ENCODE measurements at regions not wholly inside any gene's neighbourhood (a gene's known extent, or its start where the extent isn't known, plus 50 kb on each side); places are given as distances from the start of the nearest gene placed in this dataset.
"Not testable (repeated sequence)": the region's sequence is repeated elsewhere in the genome, so short reads cannot be mapped to it uniquely, and the experiment has no call there.

DNA sequence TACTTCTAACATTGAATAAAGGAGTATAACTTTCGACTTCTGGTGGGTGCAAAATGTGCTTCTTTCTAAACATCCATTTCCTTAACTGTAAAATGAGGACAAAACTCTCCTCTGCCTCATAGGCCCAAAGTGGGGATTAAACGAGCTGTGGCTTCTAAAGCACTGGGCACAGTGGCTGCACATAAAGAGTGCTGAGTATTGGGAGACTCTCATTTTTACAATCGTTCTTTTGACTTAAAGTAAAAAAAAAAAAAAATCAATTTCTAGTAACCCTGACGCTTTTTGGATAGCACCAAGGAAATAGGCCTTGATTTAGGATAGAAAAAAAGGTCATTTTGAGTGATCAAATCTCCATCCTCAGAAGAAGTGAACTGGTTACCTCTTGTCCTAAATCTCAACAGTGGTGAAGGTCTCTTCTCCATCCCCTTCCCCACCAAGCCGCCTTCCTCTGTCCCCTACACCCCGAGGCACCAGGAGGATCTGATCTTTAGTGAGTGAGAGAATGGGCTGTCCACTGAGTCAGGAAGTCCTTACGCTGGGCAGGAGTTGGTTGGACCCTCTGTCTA lies 161.6 kb downstream of the DDX1 start:
- no peak for DNase-seq (ENCODE audit: low spot score)

DNA sequence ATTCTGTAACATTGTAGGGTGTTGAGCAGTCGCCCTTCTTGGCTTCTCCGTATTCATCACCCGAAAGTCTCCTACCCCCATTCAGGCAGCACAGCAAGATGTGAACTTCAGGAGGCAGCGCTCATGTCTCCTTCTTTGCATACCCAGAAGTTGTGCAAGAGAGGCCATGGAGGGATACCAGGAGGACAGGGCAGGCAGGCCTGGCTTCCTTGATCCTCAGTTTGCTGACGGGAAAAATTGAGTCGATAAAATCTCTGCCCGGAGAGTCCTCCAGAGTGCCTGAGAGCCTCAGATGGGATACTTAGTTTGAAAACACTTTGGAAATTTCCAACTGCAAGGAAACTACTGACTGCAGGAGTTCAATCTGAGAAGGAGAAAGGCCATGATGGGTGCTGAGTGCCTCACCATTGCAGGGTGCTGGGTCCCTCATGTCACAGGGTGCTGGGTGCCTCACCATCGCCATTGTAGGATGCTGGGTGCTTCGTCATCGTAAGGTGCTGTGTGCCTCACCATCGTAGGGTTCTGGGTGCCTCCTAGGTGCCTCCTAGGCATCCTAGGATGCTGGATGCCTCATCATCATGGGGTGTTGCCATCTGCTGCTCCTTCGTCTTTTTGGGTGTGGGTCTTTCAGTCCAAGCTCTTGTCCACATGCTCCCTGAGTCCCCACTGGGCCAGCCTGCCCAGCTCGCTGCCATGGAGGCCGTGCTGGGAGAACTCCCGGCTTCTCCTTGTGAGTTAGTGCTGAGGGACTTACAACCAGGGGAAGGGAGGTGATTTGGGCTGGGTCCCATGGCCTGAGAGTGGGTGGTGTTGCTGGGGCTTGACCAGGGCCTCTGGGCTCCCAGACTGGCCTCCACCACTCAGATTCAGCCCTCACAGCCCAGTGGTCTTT lies 162.4 kb downstream of the DDX1 start:
- no peak for DNase-seq (ENCODE audit: low spot score)

DNA sequence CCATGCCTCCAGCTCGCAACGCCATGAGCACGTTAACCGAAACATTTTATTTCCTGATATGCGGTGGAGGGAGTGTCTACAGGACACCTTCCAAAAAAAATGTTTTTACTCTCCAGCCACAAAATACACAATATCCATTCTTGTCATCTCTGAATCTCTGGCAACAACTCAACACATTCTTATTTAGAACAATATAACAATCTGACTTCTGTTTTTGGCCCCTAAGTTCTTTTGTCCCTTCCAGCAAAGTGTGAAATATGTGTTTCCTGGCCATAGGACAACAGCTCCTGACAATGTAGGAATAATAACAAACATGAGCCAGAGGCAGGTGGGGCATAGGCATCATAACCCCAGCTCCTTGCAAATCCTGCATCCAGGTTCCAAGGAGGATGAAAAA lies 163.0 kb downstream of the DDX1 start:
- DNase-seq (ENCODE audit: low spot score) = no peak

DNA sequence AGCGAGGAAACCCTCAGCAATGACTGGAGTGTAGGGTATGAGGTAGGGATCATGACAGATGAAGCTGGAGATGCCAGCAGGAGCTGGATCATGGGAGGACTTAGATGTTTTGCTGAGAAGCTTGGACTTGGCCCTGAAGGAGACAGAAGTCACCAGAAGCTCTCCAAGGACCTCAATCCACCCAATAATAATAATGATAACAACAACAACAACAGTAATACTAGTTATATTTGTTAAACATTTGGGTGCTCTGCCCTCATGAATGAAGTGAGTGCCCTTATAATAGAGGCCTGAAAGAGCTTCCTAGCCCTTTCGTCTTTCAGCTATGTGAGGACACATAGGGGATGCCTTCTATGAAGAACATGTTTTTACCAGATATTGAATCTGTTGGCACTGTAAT lies 163.9 kb downstream of the DDX1 start:
- no peak for DNase-seq (ENCODE audit: low spot score)

DNA sequence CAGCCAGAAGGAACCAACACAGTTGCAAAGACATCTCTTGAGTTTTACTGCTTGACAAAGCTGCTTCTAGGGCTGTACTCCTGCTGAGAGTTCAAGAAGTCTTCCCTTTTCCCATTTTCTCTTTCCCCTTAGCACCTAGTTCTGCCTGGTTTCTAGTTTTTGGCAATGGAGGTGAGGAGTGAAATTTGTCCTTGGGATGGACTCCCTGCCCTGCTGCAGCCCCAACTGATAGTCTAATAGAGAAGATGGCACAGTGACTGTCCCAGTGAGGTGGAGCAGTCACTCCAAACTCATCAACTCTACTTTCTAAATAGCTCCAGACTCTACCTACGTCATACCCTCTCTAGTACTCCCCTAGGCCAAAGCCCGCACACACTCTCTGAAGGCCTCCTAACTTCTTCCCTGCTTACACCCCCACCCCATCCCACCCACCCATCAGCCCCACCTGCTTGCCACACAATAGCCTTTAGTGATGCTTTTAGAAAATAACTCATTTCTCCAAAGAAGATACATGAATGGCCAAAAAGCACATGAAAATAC lies 164.4 kb downstream of the DDX1 start:
- DNase-seq (ENCODE audit: low spot score) = no peak

DNA sequence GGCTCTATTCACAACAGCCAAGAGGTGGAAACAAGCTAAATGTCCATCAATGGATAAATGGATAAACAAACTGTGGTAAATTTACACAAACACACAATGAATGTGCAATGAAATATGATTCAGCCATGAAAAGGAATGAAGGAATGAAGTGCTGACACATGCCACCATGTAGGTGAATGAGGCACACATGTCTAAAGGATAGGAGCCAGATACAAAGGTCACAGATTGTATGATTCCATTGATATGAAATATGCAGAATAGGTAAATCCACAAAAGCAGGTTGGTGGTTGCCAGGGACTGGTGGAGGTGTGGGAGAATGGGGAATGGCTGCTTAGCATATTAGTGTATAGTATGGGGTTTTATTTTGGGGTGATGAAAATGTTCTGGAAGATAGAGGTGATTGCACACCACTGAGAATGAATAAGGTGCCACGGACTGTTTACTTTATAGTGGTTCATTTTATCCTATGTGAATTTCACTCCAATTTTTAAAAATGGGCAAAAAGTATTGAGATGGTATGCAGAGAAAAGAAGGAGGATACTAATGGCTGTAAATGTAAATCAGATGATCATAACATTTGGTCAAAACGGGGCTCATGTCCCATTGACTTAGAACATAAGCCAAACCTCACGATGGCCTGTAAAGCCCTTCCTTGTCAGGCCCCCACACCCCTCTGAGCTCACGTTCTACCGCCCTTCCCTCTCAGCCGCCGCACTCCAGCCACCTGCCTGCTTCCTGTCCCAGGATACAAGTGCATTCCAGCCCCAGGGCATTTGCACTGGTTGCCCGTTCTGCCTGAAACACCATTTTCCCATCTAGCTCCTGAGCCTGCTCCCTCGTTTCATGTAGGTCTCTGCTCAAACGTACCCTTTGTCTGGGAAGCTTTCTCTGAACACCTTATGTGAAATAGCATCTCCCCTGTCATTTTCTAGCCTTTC lies 165.5 kb downstream of the DDX1 start:
- no peak for DNase-seq (ENCODE audit: low spot score)

DNA sequence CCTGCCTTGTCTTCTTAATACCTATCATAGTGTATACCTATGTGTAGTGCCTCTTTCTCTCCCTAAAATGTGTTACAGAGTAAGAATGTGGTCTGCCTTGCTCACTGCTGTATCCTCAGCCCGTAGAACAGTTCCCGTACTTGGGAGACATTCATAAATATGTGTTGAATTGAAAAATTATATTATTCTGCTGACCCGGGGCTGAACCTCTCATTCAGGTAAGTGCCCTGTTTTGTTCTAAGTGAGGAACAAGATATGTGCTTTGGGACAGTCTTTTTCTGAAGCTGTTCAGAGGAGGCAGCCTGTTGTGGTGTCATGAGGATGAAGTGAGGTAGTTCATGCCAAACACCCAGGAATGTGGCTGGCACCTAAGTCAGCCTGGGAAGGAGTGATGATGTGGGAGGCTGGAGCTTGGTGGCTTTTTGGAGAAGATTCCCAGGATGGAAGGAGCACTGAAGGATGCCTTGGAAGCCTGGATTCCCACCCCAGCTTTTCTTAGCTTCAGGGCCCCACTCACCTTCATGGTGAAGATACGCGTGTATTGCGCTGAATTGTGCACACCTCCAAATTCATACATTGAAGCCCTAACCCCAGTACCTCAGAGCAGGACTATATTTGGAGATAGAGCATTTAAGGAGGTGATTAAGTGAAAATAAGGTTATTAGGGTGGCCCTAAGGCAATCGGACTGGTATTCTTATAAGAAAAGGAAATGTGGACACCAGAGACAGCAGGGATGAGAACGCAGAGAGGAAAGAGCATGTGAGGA lies 166.3 kb downstream of the DDX1 start:
- no peak for DNase-seq (ENCODE audit: low spot score)

DNA sequence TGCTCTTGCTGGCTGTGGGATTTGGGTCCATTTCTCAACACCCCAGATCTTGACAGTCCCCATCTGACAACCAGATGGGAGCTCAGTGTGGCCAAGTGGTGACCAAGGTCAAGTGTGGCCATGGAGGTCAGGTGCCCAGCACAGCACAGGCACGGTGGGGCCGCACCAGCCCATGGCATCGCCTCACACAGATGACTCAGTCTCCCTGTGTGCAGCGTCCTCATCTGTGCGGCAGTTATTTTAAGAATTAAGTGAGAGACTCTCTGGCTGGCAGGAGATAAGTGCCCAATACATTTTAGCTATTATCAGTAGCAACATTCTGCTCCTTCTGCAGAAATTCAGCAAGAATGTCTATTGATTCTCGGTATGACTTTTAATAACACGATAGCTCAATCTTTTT lies 167.2 kb downstream of the DDX1 start:
- no peak for DNase-seq (ENCODE audit: low spot score)

DNA sequence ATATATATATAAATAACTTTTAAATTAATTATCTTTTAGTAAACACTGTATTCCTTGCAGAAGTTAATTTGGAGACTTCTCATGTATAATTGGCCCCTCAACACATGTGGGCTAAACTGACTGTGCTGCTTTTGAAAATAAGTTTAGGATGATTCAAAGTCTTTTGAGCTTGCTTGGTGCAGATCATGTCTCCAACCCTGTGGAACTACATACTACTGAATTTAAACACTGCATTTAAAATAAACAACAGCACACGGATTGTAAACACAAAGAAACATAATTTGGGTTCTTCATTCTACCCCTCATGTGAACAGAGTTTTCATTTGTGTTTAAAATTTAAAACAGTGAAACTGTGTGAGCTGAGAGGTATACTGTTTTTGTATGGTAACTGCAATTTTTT lies 167.7 kb downstream of the DDX1 start:
- no peak for DNase-seq (ENCODE audit: low spot score)

DNA sequence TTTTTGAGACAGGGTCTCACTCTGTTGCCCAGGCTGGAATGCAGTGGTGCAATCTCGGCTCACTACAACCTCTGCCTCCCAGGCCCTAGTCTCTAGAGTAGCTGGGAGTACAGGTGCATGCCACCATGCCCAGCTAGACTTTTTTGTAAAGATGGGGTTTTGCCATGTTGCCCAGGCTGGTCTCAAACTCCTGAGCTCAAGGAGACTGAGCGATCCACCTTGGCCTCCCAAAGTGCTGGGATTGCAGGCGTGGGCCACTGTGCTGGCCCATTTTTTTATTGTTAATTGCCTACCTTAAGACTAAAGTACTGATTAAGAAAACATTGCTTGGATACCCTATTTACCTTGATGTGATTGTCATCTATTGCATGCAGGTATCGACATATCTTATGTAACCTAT lies 168.1 kb downstream of the DDX1 start:
- DNase-seq (ENCODE audit: low spot score) = not testable (repeated sequence)

DNA sequence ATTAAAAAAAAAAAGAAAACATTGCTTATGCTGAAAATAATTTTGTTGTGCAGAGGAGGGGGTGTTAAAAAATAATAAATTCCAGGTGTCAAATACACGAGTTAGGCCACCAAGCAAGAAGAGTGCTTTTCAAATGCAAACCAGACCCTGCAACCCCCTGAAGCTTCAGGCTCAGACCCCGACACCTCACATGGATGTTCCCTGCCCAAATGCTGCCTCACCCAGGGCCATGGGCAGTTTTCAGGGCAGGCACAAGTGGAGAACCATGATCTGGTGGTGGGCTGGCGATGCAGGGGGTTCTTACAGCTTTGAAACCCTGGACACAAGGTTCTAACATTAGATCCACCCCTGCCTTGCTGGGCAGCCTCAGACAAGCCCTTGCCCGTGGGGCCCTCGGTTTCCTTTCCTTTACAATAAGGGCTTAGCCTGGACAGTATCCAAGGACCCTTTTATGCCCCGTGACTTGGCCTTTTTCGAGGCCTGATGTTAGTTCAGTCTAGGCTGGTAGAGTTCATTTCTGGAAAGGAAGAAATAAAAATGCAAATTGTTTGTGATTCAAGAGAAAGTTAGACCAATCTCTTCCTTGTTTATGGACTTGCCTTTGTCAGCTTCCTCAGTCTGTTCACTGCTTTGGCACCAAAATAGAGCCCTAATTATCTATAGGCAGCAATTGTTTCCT lies 168.7 kb downstream of the DDX1 start:
- no peak for DNase-seq (ENCODE audit: low spot score)

DNA sequence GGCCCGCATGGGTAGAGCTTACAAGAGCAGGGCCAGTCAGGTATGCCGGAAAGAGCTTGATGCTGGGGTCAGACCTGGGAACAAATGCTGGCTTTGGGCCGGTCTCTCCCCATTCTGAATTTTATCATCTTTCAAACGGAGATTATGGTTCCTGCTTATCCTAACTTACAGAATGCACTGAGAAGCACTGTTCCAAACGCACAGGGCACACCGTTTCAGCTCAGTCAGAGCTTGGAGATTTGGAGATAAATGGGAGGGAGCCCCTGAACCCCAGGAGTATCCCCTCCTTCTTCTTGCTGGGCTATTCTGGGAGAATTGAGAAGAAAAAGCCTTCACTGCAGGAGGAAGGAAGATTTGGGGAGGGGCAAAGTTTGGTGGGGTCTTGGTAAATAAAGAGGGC lies 169.4 kb downstream of the DDX1 start:
- no peak for DNase-seq (ENCODE audit: low spot score)

DNA sequence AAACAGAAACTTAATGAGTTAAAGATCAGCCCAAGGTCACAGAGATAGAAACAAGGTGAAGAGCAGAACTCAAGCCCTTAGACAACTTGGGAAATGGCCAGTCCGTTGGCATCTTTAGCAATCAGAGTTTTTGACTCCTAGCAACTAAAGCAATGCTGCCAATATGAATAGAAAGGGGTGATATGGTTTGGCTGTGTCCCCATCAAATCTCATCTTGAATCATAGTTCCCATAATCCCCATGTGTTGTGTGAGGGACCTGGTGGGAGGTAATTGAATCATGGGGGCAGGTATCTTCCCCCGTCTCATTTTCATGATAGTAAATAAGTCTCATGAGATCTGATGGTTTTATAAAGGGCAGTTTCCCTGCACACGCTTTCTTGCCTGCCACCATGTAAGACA lies 170.2 kb downstream of the DDX1 start:
- no peak for DNase-seq (ENCODE audit: low spot score)

DNA sequence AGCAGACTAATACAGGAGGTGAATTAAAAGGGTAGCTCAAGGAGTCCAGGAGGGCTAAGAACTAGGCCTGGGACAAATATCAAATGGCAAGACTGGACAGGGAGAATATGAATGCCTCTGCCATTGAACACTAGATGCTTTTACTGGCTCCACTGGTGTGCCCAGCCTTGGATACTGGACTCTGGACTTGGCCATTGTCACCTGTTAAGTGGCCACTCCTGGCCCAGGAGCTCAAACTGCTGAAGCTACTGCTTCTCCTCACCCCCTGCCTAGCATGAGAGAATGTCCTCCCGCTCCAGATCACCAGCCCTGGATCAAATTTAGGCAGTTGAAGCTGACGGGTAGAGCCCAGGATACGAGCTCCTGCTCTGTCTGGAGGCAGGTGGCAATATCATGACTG lies 170.8 kb downstream of the DDX1 start:
- DNase-seq (ENCODE audit: low spot score) = no peak

DNA sequence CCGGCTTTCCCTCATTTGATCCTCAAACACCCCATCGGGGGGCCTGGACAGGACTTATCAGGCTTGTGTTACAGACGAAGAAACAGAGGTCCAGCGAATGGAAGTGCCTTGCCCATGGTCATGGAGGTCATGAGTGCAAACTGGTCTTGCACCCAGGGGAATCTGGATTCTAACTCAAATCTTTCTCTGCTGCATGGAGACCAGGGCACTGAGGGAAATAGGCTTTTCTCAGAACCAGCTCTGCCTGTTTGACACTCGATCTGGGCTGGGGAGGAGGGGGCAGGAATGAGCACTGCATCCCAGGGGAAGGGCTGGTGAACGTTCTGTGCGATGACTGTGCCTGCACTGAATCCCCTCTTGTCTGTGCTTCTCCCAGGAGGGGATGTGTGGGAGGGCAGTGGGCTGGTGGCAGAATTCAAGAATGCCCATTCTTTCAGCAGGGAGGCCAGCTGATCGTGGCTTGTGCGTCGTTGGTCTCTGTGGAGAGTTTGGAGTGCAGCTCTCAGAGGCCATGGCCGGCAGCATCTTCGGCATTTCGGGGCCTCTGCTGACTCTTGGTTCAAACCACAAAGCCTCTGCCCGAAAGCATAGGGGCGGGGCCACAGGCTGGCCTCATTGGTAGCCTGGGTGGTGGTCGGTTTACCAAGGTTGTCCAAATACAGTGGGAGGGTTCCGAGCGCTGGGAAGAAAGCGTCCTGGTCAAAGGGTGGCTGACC lies 171.6 kb downstream of the DDX1 start:
- no peak for DNase-seq (ENCODE audit: low spot score)

DNA sequence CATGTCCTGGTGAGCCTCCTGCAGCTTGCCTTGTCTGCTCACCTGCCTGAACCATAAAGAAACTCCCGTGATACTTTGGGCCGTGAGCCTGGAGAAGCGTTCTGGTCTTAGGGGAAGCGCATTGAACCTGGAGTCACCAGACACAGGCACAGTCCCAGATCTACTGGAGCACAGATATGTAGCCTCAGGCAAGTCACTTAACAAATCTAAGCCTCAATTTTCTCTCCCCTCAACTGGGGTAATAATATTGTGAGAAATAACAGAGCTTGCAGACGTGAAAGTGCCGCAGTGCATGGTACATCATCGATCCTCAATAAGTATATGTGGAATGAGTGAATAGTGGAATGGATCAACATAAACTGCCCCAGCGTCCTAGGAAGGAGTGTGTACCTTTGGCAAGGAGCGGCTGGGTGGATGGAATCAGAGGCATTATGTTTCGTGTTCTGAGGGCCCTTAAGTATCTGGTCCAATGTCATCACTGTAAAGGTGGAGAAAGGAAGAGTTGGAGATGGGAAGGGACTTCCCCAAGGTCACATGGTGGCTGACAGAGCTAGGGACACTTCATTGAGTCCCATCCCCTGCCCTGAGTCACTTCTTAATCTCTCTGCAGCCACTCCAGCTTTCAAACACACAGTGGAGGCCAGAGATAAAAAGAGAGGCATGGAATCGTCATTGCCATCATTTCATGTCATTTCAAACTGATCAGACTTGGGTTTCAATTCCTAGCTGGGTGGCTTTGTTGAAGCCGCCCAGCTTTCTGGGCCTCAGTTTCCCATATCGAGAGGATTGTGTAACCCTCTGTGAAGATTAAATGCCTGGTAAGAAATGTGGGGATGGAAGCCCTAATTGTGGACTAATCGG lies 172.4 kb downstream of the DDX1 start:
- DNase-seq (ENCODE audit: low spot score) = no peak

DNA sequence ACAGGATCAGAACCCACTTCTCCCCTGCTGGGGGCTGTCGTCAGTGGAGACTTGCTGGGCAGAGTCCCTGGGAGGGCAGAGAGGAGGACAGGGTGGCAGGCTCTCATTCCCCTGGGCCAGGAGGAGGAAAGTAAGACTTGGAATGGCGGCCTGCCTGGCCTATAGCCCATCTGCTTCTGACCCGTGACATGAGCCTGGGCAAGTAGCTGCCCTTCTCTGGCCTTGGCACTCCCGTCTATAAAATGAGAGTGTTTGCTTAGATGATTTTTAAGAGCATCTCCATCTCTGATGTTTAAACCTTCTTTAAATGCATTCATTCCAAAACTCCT lies 173.0 kb downstream of the DDX1 start:
- DNase-seq (ENCODE audit: low spot score) = no peak

DNA sequence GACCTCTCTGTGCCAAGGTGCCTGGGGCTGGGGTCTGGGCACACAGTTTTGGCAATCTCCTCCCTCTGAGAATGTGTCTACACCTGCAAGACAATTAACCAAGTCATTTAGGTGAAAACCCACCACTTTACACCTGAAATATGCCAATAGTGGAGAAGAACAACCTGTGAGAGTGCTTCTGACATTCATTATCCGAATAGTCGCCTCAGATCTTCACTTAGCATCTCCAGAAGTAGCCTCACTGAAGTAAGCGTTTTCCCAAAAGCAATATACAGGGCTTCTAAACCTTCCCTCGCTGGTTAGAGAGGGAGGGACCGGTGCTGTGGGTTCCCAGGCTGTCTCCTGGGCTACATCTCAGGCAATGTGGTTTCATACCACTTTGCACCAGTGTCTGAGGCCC lies 173.5 kb downstream of the DDX1 start:
- DNase-seq (ENCODE audit: low spot score) = no peak

DNA sequence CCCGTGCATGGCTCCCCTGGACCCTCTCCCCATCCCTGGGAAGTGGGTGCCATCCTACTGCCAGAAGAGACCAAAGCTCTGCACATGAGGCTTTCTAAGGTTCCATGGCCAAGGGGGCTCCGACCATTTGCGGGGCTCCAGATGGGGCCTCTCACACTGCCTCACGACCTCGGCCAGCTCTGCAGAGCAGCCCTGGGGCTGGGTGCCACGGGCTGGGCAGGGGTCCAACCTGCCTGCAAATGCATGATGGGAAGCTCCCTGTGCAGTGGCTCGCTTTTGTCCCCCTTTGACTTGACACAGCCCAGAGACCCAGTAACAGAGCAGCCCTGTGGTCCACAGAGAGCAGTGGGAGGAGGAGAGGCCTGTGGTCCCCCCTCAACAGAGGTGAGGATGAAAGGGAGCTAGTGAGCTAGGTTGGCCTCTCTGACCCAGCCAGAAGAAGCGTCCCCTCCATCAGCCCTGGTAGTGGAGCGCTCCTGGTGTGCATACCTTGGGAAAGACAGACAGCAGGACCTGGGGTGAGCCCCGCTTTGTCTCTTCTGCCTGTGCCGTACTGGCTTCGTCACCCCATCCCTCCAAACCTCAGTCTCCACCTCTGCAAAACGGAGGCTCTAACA lies 174.1 kb downstream of the DDX1 start:
- no peak for DNase-seq (ENCODE audit: low spot score)

Data from HuH-7 (cell line).